ENCODE measurements at regions not wholly inside any gene's neighbourhood (a gene's known extent, or its start where the extent isn't known, plus 50 kb on each side); places are given as distances from the start of the nearest gene placed in this dataset.

GRCh38 chr6:105501826-105502344 is 99.0 kb upstream of the PREP start:
- H3K79me2 ChIP-seq (ENCODE audit: insufficient read depth), result no peaks in the 10 kb centered on the region
- no peaks in the 10 kb centered on the region for H3K27me3 ChIP-seq (ENCODE audit: insufficient read depth)
- H3K9me3 ChIP-seq, result no peaks in the 10 kb centered on the region
- H3K9ac ChIP-seq, result no peak overlapping the region
- no peaks in the 10 kb centered on the region for H3K4me1 ChIP-seq (ENCODE audit: control insufficient read depth in 1 of 2, insufficient read depth in 2 of 2, low read depth in 1 of 2, low read length in 1 of 2)
- no peak for DNase-seq
- no peak overlapping the region for H2AFZ ChIP-seq (ENCODE audit: low read depth)
- H3F3A ChIP-seq (replicated peaks; ENCODE audit: insufficient read depth), result no peaks in the 10 kb centered on the region
- no peak overlapping the region for H3K4me3 ChIP-seq (ENCODE audit: low read depth in 2 of 2, low read length in 1 of 2)
- H4K20me1 ChIP-seq (ENCODE audit: insufficient read depth), result no peaks in the 10 kb centered on the region
- ChIA-PET POLR2A (no interaction called here), CTCF (no interaction called here)
- no peak for TF ChIP-seq RCOR1 (IDR thresholded peaks at IDR 0.05; ENCODE audit: low read length)
- no peak for TF ChIP-seq RAD21 (IDR thresholded peaks at IDR 0.05; ENCODE audit: low read length)
- TF ChIP-seq MXI1 (IDR thresholded peaks at IDR 0.05; ENCODE audit: low read depth, low read length), result no peak
- TF ChIP-seq, protein P1, sequence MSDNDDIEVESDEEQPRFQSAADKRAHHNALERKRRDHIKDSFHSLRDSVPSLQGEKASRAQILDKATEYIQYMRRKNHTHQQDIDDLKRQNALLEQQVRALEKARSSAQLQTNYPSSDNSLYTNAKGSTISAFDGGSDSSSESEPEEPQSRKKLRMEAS (IDR thresholded peaks at IDR 0.05; ENCODE audit: low read depth), result no peak
- no peak for TF ChIP-seq CHD2 (IDR thresholded peaks at IDR 0.05; ENCODE audit: low read length, partially characterized antibody)
- TF ChIP-seq FOSL2 (IDR thresholded peaks at IDR 0.05; ENCODE audit: borderline replicate concordance, low read depth), result no peak
- no peak for TF ChIP-seq REST (IDR thresholded peaks at IDR 0.05; ENCODE audit: low read depth, low read length)
- no peak for TF ChIP-seq YY1 (IDR thresholded peaks at IDR 0.05; ENCODE audit: low read depth)
- no peak for TF ChIP-seq RXRA (IDR thresholded peaks at IDR 0.05; ENCODE audit: borderline replicate concordance, low read depth)
- no peak for TF ChIP-seq POLR2AphosphoS5 (IDR thresholded peaks at IDR 0.05; ENCODE audit: low read depth, low read length)
- no peak for TF ChIP-seq USF2 (IDR thresholded peaks at IDR 0.05; ENCODE audit: borderline replicate concordance, low read depth, low read length)
- TF ChIP-seq IRF3 (IDR thresholded peaks at IDR 0.05; ENCODE audit: low read depth, low read length), result no peak
- no peak for TF ChIP-seq ELF1 (IDR thresholded peaks at IDR 0.05)
- TF ChIP-seq MEF2A (IDR thresholded peaks at IDR 0.05; ENCODE audit: borderline replicate concordance, low read depth), result no peak
- no peak overlapping the region for H3K4me2 ChIP-seq
- H3K9me2 ChIP-seq, result no peaks in the 10 kb centered on the region
- no peaks in the 10 kb centered on the region for H3K36me3 ChIP-seq (replicated peaks in 1 of 2; ENCODE audit: control insufficient read depth in 1 of 2, insufficient read depth in 2 of 2, low read length in 1 of 2)
- no peak overlapping the region for H3K27ac ChIP-seq (ENCODE audit: low read depth in 2 of 2, low read length in 1 of 2)
- WGBS (ENCODE audit: low lambda C conversion rate), result 71% methylated on average over 1 of the region's 1 CpG
